Mammary epithelial cell (primary cell): ENCODE measurements at regions not wholly inside any gene's neighbourhood (a gene's known extent, or its start where the extent isn't known, plus 50 kb on each side); places are given as distances from the start of the nearest gene placed in this dataset.

Experiments used
- CTCF ChIP-seq, 2 donors: IDR thresholded peaks in 1 of 2; conservative IDR thresholded peaks in 1 of 2; 2 replicates each; pipeline ENCODE4 v1.5.1; 2011 to 2012; ENCODE audit warnings: inconsistent platforms in 2 of 2, low read length in 2 of 2, mild to moderate bottlenecking in 2 of 2, control low read depth in 1 of 2, low read depth in 1 of 2; ENCODE audit not compliant: insufficient read depth in 1 of 2; ENCODE audit errors: extremely low read depth in 1 of 2
- EZH2 ChIP-seq: IDR thresholded peaks from 2 replicates; pipeline ENCODE4 v1.6.1; 2012; ENCODE audit warnings: low read length, inconsistent platforms, borderline replicate concordance

GRCh38 chr3:69660631-69661030 lies 78.6 kb upstream of the MITF start:
- no peak for TF ChIP-seq CTCF (conservative IDR thresholded peaks at IDR 0.05 in 1 of 2, IDR thresholded peaks at IDR 0.05 in 1 of 2; ENCODE audit: extremely low read depth in 1 of 2, insufficient read depth in 1 of 2, low read depth in 1 of 2, low read length in 2 of 2)
- TF ChIP-seq EZH2, result no peak
